Stimulated activated CD4-positive, alpha-beta T cell treated with anti-CD3 and anti-CD28 coated beads, TNF-alpha, amount 100 ng/mL, for 4 hours (primary cell): ENCODE measurements at regions not wholly inside any gene's neighbourhood (a gene's known extent, or its start where the extent isn't known, plus 50 kb on each side); places are given as distances from the start of the nearest gene placed in this dataset.
"Not testable (repeated sequence)": the region's sequence is repeated elsewhere in the genome, so short reads cannot be mapped to it uniquely, and the experiment has no call there.

Experiments
- DNase-seq, 3 experiments: peaks; one replicate each; pipeline ENCODE4 v3.0.0-alpha.2; 2020; ENCODE audit warnings: low read depth in 3 of 3

- DNase-seq = no peak
Measured at GRCh38 chr2:129907256-129907998, 72.0 kb upstream of the RAB6C start.

GRCh38 chr2:129908721-129909373, 70.6 kb upstream of the RAB6C start:
- DNase-seq = no peak

- no peak for DNase-seq
Measured at GRCh38 chr2:129909651-129910418, 69.6 kb upstream of the RAB6C start.

- DNase-seq = no peak
Measured at GRCh38 chr2:129910446-129911362, 68.8 kb upstream of the RAB6C start.

- no peak for DNase-seq
Measured at GRCh38 chr2:129911363-129912065, 68.0 kb upstream of the RAB6C start.

GRCh38 chr2:129912066-129912820, 67.2 kb upstream of the RAB6C start:
- no peak for DNase-seq

GRCh38 chr2:129912871-129913694, 66.4 kb upstream of the RAB6C start:
- DNase-seq = no peak

DNA sequence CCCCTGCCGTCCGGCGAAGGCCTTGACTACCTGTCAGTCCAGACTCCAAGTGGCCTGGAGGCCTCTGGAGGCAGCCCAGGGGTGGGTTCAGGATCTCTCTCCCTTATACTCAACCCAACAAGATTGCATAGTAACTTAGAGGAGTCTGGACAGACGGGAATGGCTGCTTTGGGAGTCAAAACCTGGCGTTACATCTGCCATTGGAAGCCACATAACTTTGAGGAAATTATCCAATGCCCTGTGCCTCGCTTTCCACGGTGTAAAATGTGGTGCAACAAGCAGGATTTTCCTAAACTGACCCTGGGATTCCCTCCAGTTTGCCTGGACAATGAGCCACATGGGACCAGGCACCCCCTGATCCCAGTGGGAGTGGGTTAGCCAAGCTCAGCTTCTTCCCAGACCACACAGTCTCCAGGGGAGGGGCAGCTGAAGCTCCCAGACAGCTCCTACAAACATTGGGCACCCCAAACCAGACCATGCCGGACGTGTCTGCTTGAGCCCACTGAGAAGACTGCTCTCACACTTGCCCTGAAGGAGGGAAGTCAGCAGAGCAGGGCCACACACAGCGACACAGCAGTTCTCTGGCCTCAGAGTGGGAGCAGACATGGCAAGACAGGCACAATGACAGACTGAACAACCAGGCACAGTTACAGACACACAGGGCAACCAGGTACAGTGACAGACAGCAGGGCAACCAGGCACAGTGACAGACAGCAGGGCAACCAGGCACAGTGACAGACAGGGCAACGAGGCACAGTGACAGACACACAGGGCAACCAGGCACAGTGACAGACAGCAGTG, 65.6 kb upstream of the RAB6C start:
- no peak for DNase-seq

DNA sequence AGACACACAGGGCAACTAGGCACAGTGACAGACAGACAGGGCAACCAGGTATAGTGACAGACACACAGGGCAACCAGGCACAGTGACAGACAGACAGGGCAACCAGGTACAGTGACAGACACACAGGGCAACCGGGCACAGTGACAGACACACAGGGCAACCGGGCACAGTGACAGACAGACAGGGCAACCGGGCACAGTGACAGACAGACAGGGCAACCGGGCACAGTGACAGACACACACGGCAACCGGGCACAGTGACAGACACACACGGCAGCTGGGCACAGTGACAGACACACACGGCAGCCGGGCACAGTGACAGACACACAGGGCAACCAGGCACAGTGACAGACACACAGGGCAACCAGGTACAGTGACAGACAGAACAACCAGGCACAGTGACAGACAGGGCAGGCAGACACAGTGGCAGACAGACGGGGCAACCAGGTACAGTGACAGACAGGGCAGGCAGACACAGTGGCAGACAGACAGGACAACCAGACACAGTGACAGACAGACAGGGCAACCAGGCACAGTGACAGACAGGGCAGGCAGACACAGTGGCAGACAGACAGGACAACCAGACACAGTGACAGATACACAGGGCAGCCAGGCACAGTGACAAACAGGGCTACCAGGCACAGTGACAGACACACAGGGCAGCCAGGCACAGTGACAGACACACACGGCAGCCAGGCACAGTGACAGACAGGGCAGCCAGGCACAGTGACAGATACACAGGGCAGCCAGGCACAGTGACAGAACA, 64.7 kb upstream of the RAB6C start:
- DNase-seq = no peak

- no peak for DNase-seq
Measured at GRCh38 chr2:129915303-129915840, 64.1 kb upstream of the RAB6C start.

DNA sequence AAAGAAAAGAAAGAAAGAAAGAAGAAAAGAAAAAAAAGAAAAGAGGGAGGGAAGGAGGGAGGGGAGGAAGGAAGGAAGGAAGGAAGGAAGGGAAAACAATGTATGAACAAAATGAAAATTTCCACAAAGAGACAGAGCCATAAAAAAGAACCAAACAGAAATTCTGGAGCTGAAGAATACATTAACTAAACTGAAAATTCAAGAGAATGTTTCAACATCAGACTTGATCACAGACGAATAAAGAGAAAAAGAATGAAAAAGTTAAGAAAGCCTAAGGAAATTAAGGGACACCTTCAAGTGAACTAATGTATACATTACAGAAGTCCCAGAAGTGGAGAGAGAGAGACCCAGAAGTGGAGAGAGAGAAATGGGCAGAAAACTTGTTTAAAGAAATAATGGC, 60.9 kb upstream of the RAB6C start:
- no peak for DNase-seq

DNA sequence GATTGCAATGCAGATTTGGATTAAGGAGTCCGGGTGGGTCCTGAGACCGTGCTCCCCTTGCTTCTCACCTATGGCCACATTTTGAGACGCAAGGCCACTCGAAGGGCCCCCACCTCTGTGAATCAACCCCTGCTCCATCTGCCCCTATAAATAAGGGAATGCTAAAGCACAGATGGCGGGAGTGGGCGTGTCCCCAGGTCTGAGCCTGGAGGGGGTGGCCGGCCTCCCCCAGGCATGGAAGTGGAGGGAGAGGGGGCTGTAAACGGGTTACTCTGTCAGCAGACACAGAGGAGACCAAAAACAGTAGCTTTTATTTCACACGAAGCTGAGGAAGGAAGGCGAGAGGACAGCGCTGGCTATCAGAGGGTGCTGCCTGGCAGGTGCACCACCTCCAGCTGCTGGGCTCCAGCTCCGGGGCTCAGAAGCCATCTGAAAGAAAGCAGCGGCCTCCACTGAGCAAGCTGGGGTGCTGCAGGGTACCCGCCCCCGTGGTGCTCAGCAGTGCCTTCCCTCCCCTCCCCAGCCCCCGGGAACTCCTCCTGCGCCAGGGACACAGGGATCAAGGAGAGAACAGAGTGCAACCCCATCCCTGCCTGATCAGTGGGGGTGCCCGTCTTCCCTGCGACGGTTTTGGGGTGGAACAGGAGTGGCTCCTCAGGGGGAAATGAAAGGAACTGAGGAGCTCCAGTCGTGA, 56.7 kb upstream of the RAB6C start:
- DNase-seq = no peak

DNA sequence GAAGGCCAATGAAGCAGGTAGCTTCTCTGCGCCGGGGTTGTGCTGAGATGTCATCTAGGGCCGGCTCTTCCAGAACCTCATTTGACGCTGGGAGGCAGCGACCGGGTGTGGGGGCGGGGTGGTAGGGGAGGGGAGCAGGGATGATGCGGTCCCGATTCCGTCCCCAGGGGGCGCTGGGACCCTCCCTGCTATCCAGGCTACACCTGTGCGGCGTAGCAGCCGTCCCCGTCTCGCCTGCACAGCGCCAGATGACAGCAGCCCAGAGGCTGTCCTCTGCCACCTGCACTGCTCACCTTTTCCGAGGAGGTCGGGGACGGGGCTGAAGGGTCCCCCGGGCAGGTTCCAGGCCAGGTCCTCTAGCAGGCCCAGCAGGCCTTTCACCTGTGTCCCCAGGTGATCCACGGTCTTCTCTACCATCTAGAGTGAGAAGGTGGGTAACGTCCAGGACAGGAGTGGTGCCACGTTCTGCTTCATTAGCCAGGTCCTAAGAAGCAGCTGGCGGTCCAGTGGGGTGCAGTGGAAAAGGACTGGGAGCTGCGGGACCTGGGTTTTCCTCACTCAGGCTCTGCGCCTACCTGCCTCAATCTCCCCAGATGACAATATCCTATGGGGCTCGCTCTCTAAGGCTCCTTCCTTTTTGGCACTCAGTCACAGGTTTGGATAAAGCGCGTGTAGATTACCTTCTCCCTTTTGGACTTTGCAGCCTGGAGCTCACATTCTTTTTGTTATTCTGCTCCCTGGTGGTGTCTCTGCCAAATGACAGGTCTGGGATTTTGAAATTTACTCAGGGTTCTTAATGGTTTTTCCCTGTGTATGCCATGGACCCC, 56.0 kb upstream of the RAB6C start:
- peak in 1 of 3 experiments; percentile 9 for DNase-seq

GRCh38 chr2:129924115-129924514, 55.4 kb upstream of the RAB6C start:
- DNase-seq = not testable (repeated sequence)

GRCh38 chr2:129925381-129925780, 54.1 kb upstream of the RAB6C start:
- no peak for DNase-seq

- DNase-seq = no peak
Measured at GRCh38 chr2:129927696-129928095, 51.8 kb upstream of the RAB6C start.
